GM23338 (cell line): ENCODE measurements at regions not wholly inside any gene's neighbourhood (a gene's known extent, or its start where the extent isn't known, plus 50 kb on each side); places are given as distances from the start of the nearest gene placed in this dataset.

Experiments
- ATAC-seq: fragments of 200-7000 bp; cut with Tn5 transposase; 3 replicates; pipeline ENCODE4 v1.9.1; 2020
- DNase-seq: peaks from one replicate; pipeline ENCODE4 v3.0.0-alpha.2; 2015; ENCODE audit warnings: low spot score
- H2AFZ ChIP-seq: fragments of 200-600 bp; sonication (generic); 2 replicates; pipeline ENCODE4 v1.8.0; 2016; ENCODE audit warnings: antibody characterized with exemption, mild to moderate bottlenecking, moderate library complexity
- H3F3A ChIP-seq: fragments of 200-600 bp; sonication (generic); replicated peaks from 2 replicates; pipeline ENCODE4 v1.8.0; 2017; ENCODE audit warnings: antibody characterized with exemption, mixed run types, low read depth
- H3K27ac ChIP-seq: fragments of 200-600 bp; sonication (generic); 2 replicates; pipeline ENCODE4 v1.6.1; 2016; ENCODE audit warnings: low read depth
- H3K27me3 ChIP-seq: fragments of 200-600 bp; sonication (generic); 2 replicates; pipeline ENCODE4 v1.8.0; 2016; ENCODE audit warnings: mild to moderate bottlenecking, mixed run types, moderate library complexity; ENCODE audit not compliant: insufficient read depth
- H3K36me3 ChIP-seq: fragments of 200-600 bp; sonication (generic); 2 replicates; pipeline ENCODE4 v1.8.0; 2016; ENCODE audit warnings: mild to moderate bottlenecking; ENCODE audit not compliant: insufficient read depth
- H3K4me1 ChIP-seq: fragments of 200-600 bp; sonication (generic); 2 replicates; pipeline ENCODE4 v1.8.0; 2016; ENCODE audit warnings: mild to moderate bottlenecking, moderate library complexity; ENCODE audit not compliant: insufficient read depth
- H3K4me2 ChIP-seq: fragments of 200-600 bp; sonication (generic); 2 replicates; pipeline ENCODE4 v1.7.1; 2017; ENCODE audit warnings: mixed run types
- H3K4me3 ChIP-seq: fragments of 200-600 bp; sonication (generic); 2 replicates; pipeline ENCODE4 v1.6.1; 2016; ENCODE audit warnings: mixed run types
- H3K79me2 ChIP-seq: fragments of 200-600 bp; sonication (generic); replicated peaks from 2 replicates; pipeline ENCODE4 v1.8.0; 2017; ENCODE audit warnings: mild to moderate bottlenecking; ENCODE audit not compliant: insufficient read depth
- H3K9me2 ChIP-seq: fragments of 200-600 bp; sonication (generic); 2 replicates; pipeline ENCODE4 v1.8.0; 2017; ENCODE audit not compliant: insufficient read depth
- H4K20me1 ChIP-seq: fragments of 200-600 bp; sonication (generic); replicated peaks from 2 replicates; pipeline ENCODE4 v1.8.0; 2017; ENCODE audit warnings: mild to moderate bottlenecking; ENCODE audit not compliant: insufficient read depth
- H3K27ac Mint-ChIP-seq: 2 replicates; pipeline ENCODE4 v1.8.0; 2020; ENCODE audit warnings: inconsistent platforms, mild to moderate bottlenecking, moderate library complexity, mixed read lengths
- H3K27me3 Mint-ChIP-seq: 3 replicates; pipeline ENCODE4 v1.8.0; 2022; ENCODE audit warnings: low read depth, mild to moderate bottlenecking, moderate library complexity, mixed read lengths, inconsistent platforms; ENCODE audit not compliant: insufficient read depth, poor library complexity
- H3K36me3 Mint-ChIP-seq: 3 replicates; pipeline ENCODE4 v1.8.0; 2021; ENCODE audit warnings: low read depth, mild to moderate bottlenecking, inconsistent platforms, moderate library complexity, mixed read lengths
- H3K4me1 Mint-ChIP-seq: 3 replicates; pipeline ENCODE4 v1.8.0; 2020; ENCODE audit warnings: mild to moderate bottlenecking, inconsistent platforms, mixed read lengths
- H3K4me3 Mint-ChIP-seq: 3 replicates; pipeline ENCODE4 v1.8.0; 2021; ENCODE audit warnings: moderate library complexity, mild to moderate bottlenecking, inconsistent platforms, mixed read lengths
- H3K9me3 Mint-ChIP-seq: 3 replicates; pipeline ENCODE4 v1.8.0; 2020; ENCODE audit warnings: moderate library complexity, mild to moderate bottlenecking, inconsistent platforms, mixed read lengths
- CREB1 ChIP-seq: fragments of 250-450 bp; sonication (Bioruptor Pico); IDR thresholded peaks from 2 replicates; pipeline ENCODE4 v1.5.0; 2020; ENCODE audit warnings: low read depth, mild to moderate bottlenecking, moderate library complexity
- EZH2 ChIP-seq: fragments of 200-600 bp; sonication (generic); IDR thresholded peaks from one replicate; pipeline ENCODE4 v1.8.0; 2017; ENCODE audit warnings: antibody characterized with exemption, mild to moderate bottlenecking, low read depth; ENCODE audit not compliant: unreplicated experiment
- EZH2phosphoT487 ChIP-seq: fragments of 200-600 bp; sonication (generic); IDR thresholded peaks from one replicate; pipeline ENCODE4 v1.8.1; 2018; ENCODE audit warnings: antibody characterized with exemption; ENCODE audit not compliant: unreplicated experiment
- JUNB ChIP-seq: IDR thresholded peaks from one replicate; pipeline ENCODE4 v1.6.1; 2016; ENCODE audit warnings: antibody characterized with exemption; ENCODE audit not compliant: unreplicated experiment
- NANOG ChIP-seq: IDR thresholded peaks from 2 replicates; pipeline ENCODE4 v1.6.1; 2016; ENCODE audit warnings: antibody characterized with exemption, borderline replicate concordance
- POLR2AphosphoS5 ChIP-seq: IDR thresholded peaks from 2 replicates; pipeline ENCODE4 v1.6.1; 2016; ENCODE audit warnings: antibody characterized with exemption, low read depth
- STAT1 ChIP-seq: IDR thresholded peaks from one replicate; pipeline ENCODE4 v1.6.1; 2016; ENCODE audit warnings: antibody characterized with exemption; ENCODE audit not compliant: unreplicated experiment
- ZNF114 ChIP-seq: fragments of 250-450 bp; sonication (Bioruptor Pico); IDR thresholded peaks from 2 replicates; pipeline ENCODE4 v1.5.0; 2020; ENCODE audit warnings: mild to moderate bottlenecking, moderate library complexity
- ZNF331 ChIP-seq: fragments of 250-450 bp; sonication (Bioruptor Pico); IDR thresholded peaks from 2 replicates; pipeline ENCODE4 v1.5.0; 2020; ENCODE audit warnings: low read depth, mild to moderate bottlenecking, moderate library complexity
- TF ChIP-seq, protein P1 (sequence below): IDR thresholded peaks from 2 replicates; pipeline ENCODE4 v1.6.1; 2016; ENCODE audit warnings: antibody characterized with exemption
- TF ChIP-seq, protein P2 (sequence below): IDR thresholded peaks from one replicate; pipeline ENCODE4 v1.6.1; 2018; ENCODE audit warnings: antibody characterized with exemption; ENCODE audit not compliant: unreplicated experiment
- TF ChIP-seq, protein P3 (sequence below): fragments of 250-450 bp; sonication (Bioruptor Pico); IDR thresholded peaks from 2 replicates; pipeline ENCODE4 v1.5.0; 2020; ENCODE audit warnings: mild to moderate bottlenecking, moderate library complexity
- TF ChIP-seq, protein P4 (sequence below), 2 experiments: fragments of 200-600 bp in 1 of 2; sonication (generic) in 1 of 2; conservative IDR thresholded peaks; 2 replicates each; pipeline versions ENCODE4 v1.5.1 to v1.6.1; 2016 to 2017; ENCODE audit warnings: antibody characterized with exemption in 2 of 2, low read depth in 2 of 2, mild to moderate bottlenecking in 2 of 2, moderate library complexity in 1 of 2

DNA sequence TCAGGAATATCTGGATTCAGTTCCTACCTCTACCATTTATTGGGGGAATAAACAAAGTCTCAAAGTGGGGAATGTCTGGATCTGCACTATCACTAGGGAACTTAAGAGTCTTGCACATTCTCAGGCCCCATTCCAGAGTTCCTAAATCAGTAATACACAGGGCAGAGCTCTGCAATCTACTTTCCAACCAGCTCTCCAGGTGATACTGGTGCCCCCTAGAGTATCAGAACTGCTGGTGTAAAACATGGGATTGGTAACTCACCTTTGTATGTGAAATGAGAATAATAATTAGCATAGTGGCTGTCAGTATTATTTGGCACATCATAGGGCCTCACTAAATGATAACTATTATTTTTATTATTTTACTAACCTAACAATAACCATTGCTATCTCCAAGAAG lies 278.8 kb upstream of the IMPG1 start:
- no peak overlapping the region for H3K4me3 Mint-ChIP-seq
- H3K36me3 Mint-ChIP-seq, result no peaks in the 10 kb centered on the region
- H3K27ac ChIP-seq, result no peak overlapping the region
- H3K4me1 Mint-ChIP-seq, result peaks cover 3% of the 10 kb centered on the region; the same call in 1 of the 3 replicates
- no peak overlapping the region for H3K27ac Mint-ChIP-seq
- ATAC-seq (peak; percentile 87), DNase-seq (peak; percentile 70)
- no peaks in the 10 kb centered on the region for H3K9me2 ChIP-seq
- H3K4me3 ChIP-seq, result no peak overlapping the region
- no peaks in the 10 kb centered on the region for H4K20me1 ChIP-seq
- no peaks in the 10 kb centered on the region for H3F3A ChIP-seq
- H3K4me2 ChIP-seq, result no peak overlapping the region
- no peaks in the 10 kb centered on the region for H3K4me1 ChIP-seq
- H3K9me3 Mint-ChIP-seq, result no peaks in the 10 kb centered on the region
- TF ChIP-seq, protein P1, sequence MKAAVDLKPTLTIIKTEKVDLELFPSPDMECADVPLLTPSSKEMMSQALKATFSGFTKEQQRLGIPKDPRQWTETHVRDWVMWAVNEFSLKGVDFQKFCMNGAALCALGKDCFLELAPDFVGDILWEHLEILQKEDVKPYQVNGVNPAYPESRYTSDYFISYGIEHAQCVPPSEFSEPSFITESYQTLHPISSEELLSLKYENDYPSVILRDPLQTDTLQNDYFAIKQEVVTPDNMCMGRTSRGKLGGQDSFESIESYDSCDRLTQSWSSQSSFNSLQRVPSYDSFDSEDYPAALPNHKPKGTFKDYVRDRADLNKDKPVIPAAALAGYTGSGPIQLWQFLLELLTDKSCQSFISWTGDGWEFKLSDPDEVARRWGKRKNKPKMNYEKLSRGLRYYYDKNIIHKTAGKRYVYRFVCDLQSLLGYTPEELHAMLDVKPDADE, result no peak
- TF ChIP-seq JUNB (no peak), ZNF331 (peak; percentile 58; the same call in 1 of the 2 replicates), CREB1 (CRISPR knock-in tag) (no peak), EZH2phosphoT487 (no peak), POLR2AphosphoS5 (no peak), EZH2 (no peak), NANOG (no peak), STAT1 (no peak), ZNF114 (CRISPR knock-in tag) (no peak)
- TF ChIP-seq, protein P2, sequence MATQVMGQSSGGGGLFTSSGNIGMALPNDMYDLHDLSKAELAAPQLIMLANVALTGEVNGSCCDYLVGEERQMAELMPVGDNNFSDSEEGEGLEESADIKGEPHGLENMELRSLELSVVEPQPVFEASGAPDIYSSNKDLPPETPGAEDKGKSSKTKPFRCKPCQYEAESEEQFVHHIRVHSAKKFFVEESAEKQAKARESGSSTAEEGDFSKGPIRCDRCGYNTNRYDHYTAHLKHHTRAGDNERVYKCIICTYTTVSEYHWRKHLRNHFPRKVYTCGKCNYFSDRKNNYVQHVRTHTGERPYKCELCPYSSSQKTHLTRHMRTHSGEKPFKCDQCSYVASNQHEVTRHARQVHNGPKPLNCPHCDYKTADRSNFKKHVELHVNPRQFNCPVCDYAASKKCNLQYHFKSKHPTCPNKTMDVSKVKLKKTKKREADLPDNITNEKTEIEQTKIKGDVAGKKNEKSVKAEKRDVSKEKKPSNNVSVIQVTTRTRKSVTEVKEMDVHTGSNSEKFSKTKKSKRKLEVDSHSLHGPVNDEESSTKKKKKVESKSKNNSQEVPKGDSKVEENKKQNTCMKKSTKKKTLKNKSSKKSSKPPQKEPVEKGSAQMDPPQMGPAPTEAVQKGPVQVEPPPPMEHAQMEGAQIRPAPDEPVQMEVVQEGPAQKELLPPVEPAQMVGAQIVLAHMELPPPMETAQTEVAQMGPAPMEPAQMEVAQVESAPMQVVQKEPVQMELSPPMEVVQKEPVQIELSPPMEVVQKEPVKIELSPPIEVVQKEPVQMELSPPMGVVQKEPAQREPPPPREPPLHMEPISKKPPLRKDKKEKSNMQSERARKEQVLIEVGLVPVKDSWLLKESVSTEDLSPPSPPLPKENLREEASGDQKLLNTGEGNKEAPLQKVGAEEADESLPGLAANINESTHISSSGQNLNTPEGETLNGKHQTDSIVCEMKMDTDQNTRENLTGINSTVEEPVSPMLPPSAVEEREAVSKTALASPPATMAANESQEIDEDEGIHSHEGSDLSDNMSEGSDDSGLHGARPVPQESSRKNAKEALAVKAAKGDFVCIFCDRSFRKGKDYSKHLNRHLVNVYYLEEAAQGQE, result no peak
- TF ChIP-seq, protein P3, sequence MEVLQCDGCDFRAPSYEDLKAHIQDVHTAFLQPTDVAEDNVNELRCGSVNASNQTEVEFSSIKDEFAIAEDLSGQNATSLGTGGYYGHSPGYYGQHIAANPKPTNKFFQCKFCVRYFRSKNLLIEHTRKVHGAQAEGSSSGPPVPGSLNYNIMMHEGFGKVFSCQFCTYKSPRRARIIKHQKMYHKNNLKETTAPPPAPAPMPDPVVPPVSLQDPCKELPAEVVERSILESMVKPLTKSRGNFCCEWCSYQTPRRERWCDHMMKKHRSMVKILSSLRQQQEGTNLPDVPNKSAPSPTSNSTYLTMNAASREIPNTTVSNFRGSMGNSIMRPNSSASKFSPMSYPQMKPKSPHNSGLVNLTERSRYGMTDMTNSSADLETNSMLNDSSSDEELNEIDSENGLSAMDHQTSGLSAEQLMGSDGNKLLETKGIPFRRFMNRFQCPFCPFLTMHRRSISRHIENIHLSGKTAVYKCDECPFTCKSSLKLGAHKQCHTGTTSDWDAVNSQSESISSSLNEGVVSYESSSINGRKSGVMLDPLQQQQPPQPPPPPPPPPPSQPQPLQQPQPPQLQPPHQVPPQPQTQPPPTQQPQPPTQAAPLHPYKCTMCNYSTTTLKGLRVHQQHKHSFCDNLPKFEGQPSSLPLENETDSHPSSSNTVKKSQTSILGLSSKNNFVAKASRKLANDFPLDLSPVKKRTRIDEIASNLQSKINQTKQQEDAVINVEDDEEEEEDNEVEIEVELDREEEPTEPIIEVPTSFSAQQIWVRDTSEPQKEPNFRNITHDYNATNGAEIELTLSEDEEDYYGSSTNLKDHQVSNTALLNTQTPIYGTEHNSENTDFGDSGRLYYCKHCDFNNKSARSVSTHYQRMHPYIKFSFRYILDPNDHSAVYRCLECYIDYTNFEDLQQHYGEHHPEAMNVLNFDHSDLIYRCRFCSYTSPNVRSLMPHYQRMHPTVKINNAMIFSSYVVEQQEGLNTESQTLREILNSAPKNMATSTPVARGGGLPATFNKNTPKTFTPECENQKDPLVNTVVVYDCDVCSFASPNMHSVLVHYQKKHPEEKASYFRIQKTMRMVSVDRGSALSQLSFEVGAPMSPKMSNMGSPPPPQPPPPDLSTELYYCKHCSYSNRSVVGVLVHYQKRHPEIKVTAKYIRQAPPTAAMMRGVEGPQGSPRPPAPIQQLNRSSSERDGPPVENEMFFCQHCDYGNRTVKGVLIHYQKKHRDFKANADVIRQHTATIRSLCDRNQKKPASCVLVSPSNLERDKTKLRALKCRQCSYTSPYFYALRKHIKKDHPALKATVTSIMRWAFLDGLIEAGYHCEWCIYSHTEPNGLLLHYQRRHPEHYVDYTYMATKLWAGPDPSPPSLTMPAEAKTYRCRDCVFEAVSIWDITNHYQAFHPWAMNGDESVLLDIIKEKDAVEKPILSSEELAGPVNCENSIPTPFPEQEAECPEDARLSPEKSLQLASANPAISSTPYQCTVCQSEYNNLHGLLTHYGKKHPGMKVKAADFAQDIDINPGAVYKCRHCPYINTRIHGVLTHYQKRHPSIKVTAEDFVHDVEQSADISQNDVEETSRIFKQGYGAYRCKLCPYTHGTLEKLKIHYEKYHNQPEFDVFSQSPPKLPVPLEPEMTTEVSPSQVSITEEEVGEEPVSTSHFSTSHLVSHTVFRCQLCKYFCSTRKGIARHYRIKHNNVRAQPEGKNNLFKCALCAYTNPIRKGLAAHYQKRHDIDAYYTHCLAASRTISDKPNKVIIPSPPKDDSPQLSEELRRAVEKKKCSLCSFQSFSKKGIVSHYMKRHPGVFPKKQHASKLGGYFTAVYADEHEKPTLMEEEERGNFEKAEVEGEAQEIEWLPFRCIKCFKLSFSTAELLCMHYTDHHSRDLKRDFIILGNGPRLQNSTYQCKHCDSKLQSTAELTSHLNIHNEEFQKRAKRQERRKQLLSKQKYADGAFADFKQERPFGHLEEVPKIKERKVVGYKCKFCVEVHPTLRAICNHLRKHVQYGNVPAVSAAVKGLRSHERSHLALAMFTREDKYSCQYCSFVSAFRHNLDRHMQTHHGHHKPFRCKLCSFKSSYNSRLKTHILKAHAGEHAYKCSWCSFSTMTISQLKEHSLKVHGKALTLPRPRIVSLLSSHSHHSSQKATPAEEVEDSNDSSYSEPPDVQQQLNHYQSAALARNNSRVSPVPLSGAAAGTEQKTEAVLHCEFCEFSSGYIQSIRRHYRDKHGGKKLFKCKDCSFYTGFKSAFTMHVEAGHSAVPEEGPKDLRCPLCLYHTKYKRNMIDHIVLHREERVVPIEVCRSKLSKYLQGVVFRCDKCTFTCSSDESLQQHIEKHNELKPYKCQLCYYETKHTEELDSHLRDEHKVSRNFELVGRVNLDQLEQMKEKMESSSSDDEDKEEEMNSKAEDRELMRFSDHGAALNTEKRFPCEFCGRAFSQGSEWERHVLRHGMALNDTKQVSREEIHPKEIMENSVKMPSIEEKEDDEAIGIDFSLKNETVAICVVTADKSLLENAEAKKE (CRISPR knock-in tag), result no peak
- TF ChIP-seq, protein P4, sequence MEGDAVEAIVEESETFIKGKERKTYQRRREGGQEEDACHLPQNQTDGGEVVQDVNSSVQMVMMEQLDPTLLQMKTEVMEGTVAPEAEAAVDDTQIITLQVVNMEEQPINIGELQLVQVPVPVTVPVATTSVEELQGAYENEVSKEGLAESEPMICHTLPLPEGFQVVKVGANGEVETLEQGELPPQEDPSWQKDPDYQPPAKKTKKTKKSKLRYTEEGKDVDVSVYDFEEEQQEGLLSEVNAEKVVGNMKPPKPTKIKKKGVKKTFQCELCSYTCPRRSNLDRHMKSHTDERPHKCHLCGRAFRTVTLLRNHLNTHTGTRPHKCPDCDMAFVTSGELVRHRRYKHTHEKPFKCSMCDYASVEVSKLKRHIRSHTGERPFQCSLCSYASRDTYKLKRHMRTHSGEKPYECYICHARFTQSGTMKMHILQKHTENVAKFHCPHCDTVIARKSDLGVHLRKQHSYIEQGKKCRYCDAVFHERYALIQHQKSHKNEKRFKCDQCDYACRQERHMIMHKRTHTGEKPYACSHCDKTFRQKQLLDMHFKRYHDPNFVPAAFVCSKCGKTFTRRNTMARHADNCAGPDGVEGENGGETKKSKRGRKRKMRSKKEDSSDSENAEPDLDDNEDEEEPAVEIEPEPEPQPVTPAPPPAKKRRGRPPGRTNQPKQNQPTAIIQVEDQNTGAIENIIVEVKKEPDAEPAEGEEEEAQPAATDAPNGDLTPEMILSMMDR (conservative IDR thresholded peaks at IDR 0.05; ENCODE audit: low read depth in 2 of 2), result peak; percentile 72 to 76
- H3K36me3 ChIP-seq, result no peaks in the 10 kb centered on the region
- no peaks in the 10 kb centered on the region for H3K27me3 ChIP-seq
- no peaks in the 10 kb centered on the region for H3K79me2 ChIP-seq
- H2AFZ ChIP-seq, result no peak overlapping the region
- no peaks in the 10 kb centered on the region for H3K27me3 Mint-ChIP-seq
